Upper lobe of left lung (tissue), 6 donors: ENCODE measurements at regions not wholly inside any gene's neighbourhood (a gene's known extent, or its start where the extent isn't known, plus 50 kb on each side); places are given as distances from the start of the nearest gene placed in this dataset.

Experiments
- ATAC-seq, 2 donors: fragments of 200-7000 bp; cut with Tn5 transposase; one replicate each; pipeline ENCODE4 v1.9.1; 2022; ENCODE audit warnings: mild to moderate bottlenecking in 2 of 2, moderate library complexity in 2 of 2; ENCODE audit not compliant: low FRiP score in 2 of 2
- DNase-seq, 2 donors: peaks; one replicate each; pipeline ENCODE4 v3.0.0-alpha.2; 2019 to 2020
- H3K27ac ChIP-seq, 4 donors: fragments of 200-600 bp; sonication (generic); one replicate each; pipeline ENCODE4 v1.5.1; 2016 to 2019
- H3K27me3 ChIP-seq, 4 donors: fragments of 200-600 bp; sonication (generic); one replicate each; pipeline ENCODE4 v1.5.1; 2017 to 2019
- H3K36me3 ChIP-seq, 4 donors: fragments of 200-600 bp; sonication (generic); one replicate each; pipeline ENCODE4 v1.5.1; 2016 to 2019
- H3K4me1 ChIP-seq, 4 donors: fragments of 200-600 bp; sonication (generic); one replicate each; pipeline ENCODE4 v1.5.1; 2018 to 2019
- H3K4me3 ChIP-seq, 4 donors: fragments of 200-600 bp; sonication (generic); one replicate each; pipeline ENCODE4 v1.5.1; 2017 to 2019; ENCODE audit warnings: mild to moderate bottlenecking in 2 of 4, moderate library complexity in 1 of 4
- H3K9me3 ChIP-seq, 4 donors: fragments of 200-600 bp; sonication (generic); one replicate each; pipeline ENCODE4 v1.5.1; 2018 to 2019
- CTCF ChIP-seq, 6 experiments: fragments of 450-650 bp in 4 of 6; fragments of 200-600 bp in 2 of 6; sonication (generic) in 2 of 6; IDR thresholded peaks; one replicate each; pipeline ENCODE4 v1.5.1; 2016 to 2019; ENCODE audit warnings: antibody characterized with exemption in 6 of 6
- EP300 ChIP-seq, 4 donors: sonication (generic); formaldehyde crosslinking; IDR thresholded peaks; one replicate each; pipeline ENCODE4 v1.5.1; 2017; ENCODE audit warnings: antibody characterized with exemption in 4 of 4, control low read depth in 2 of 4
- POLR2A ChIP-seq, 4 donors: fragments of 450-650 bp; IDR thresholded peaks; one replicate each; pipeline ENCODE4 v1.5.1; 2016 to 2017; ENCODE audit warnings: antibody characterized with exemption in 4 of 4, mild to moderate bottlenecking in 2 of 4
- POLR2AphosphoS5 ChIP-seq, 2 donors: sonication (generic); formaldehyde crosslinking; IDR thresholded peaks; one replicate each; pipeline ENCODE4 v1.5.1; 2017; ENCODE audit warnings: antibody characterized with exemption in 2 of 2
- WGBS, 2 donors: methylation state at CpG; one replicate each; pipeline ENCODE4 v1.1.5; 2017 to 2018; 5-methylcytosine and 5-hydroxymethylcytosine counted together
- donor health status: DM: no; HTN: no; CAD: no; lungs with moderate emphysema.
- donor health status: DM: no; HTN: yes; CAD: no; lungs with severe emphysema.

- no peaks in the 10 kb centered on the region for H3K9me3 ChIP-seq
- H3K4me1 ChIP-seq, result no peaks in the 10 kb centered on the region
- no peaks in the 10 kb centered on the region for H3K27me3 ChIP-seq
- no peak overlapping the region for H3K4me3 ChIP-seq
- no peak for TF ChIP-seq EP300 (IDR thresholded peaks at IDR 0.05)
- no peak for TF ChIP-seq POLR2AphosphoS5 (IDR thresholded peaks at IDR 0.05)
- TF ChIP-seq CTCF (IDR thresholded peaks at IDR 0.05), result no peak
- TF ChIP-seq POLR2A (IDR thresholded peaks at IDR 0.05), result no peak
- H3K36me3 ChIP-seq, result no peaks in the 10 kb centered on the region
- DNase-seq (no peak), ATAC-seq (no peak)
- no peak overlapping the region for H3K27ac ChIP-seq
- 53 to 55% methylated on average over 5 of the region's 5 CpGs for WGBS, 2 donors
These were observed 197.8 kb upstream of the PIRT start for GRCh38 chr17:11035681-11036080.

DNA sequence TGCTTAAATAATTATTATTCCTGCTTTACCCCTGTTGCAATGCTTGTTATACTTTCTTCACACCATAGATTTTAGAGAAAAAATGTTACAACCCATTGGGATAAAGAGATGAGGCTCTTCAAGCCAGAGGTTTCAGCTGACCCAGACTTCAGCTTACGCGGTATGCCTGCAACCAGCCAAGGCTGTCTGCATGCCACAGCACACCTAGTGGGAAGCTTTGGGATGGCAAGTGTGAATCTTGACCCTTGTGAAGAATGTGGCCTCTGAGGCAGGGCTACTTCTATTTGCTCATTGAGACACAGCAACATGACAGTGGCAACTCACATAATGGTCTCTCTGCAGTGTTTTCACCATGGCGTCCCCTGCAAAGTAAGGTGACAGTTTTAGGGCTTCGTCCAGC lies 193.9 kb upstream of the PIRT start:
- Histone ChIP-seq H3K4me1 (no peaks in the 10 kb centered on the region), H3K4me3 (no peak overlapping the region), H3K9me3 (no peaks in the 10 kb centered on the region), H3K27me3 (no peaks in the 10 kb centered on the region), H3K27ac (no peak overlapping the region), H3K36me3 (no peaks in the 10 kb centered on the region)
- DNase-seq (no peak), ATAC-seq (no peak)
- no peak for TF ChIP-seq POLR2A (IDR thresholded peaks at IDR 0.05)
- TF ChIP-seq POLR2AphosphoS5 (IDR thresholded peaks at IDR 0.05), result no peak
- TF ChIP-seq CTCF (IDR thresholded peaks at IDR 0.05), result no peak
- TF ChIP-seq EP300 (IDR thresholded peaks at IDR 0.05), result no peak
- 83 to 90% methylated on average over 4 of the region's 4 CpGs for WGBS, 2 donors

DNA sequence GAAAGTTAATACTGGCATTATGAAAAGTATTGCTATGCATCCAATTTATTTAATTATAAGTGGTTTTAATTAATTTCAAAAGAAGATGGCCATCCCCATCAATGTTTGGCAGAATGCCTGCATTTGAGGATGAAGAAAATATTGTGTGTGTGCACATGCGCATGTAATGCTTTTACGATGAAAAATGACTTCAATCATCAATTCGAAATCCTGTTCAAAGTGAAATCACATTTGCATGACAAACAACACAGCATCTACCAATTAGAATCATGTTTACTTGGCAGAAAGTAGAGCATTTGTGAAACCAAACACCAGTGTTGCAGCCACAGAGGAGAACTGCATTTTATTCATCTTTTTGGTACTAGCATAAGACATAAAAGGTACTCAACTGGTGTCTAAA lies 191.9 kb upstream of the PIRT start:
- no peak for TF ChIP-seq EP300 (IDR thresholded peaks at IDR 0.05)
- TF ChIP-seq CTCF (IDR thresholded peaks at IDR 0.05), result no peak
- H3K36me3 ChIP-seq, result no peaks in the 10 kb centered on the region
- no peaks in the 10 kb centered on the region for H3K4me1 ChIP-seq
- DNase-seq (no peak), ATAC-seq (no peak)
- WGBS, 2 donors, result 82 to 88% methylated on average over 3 of the region's 3 CpGs
- H3K4me3 ChIP-seq, result no peak overlapping the region
- no peaks in the 10 kb centered on the region for H3K27me3 ChIP-seq
- no peak overlapping the region for H3K27ac ChIP-seq
- H3K9me3 ChIP-seq, result no peaks in the 10 kb centered on the region

DNA sequence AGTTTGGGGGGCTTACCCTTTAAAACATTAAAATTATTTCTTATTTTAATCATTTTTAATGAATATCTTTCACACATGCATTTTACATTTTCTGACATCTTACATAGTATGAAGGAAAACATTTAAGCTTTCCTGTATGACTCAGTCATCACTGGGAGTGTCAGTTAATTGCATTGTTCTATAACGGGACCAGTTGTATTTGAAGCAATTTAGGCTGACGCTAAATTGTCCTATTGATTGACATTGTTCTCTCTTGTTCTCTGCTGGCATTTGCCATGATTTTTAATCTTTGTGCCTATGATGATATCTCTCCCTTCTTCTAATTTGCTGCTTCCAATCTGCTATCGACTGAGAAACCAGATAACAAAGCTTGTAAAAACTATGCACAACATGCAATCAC lies 190.5 kb upstream of the PIRT start:
- Histone ChIP-seq H3K4me3 (no peak overlapping the region), H3K27ac (no peak overlapping the region), H3K9me3 (no peaks in the 10 kb centered on the region), H3K4me1 (no peaks in the 10 kb centered on the region), H3K36me3 (no peaks in the 10 kb centered on the region), H3K27me3 (no peaks in the 10 kb centered on the region)
- WGBS, 2 donors, result 80 to 86% methylated on average over 3 of the region's 3 CpGs
- DNase-seq (no peak), ATAC-seq (no peak)
- no peak for TF ChIP-seq POLR2AphosphoS5 (IDR thresholded peaks at IDR 0.05)

DNA sequence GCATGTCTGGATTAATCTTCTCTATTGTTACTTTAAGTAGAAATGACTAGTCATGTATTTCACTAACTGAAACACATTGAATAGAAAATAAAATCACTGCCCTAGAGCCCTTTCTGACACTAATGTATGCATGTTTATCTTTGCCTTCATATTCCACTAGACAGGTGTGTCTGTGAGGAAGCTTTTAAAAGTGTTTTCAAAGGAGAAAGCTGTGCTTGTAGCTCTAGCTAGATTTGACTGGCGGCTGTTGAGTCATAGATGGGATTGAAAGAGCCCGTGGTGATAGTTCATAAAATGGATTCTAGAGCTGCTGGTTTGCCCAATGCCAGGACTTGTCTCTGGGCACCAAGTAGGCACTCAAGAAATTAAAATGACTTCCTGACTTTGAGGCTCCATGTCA lies 189.0 kb upstream of the PIRT start:
- Histone ChIP-seq H3K4me3 (no peak overlapping the region), H3K4me1 (no peaks in the 10 kb centered on the region), H3K9me3 (no peaks in the 10 kb centered on the region), H3K27ac (no peak overlapping the region), H3K36me3 (no peaks in the 10 kb centered on the region), H3K27me3 (no peaks in the 10 kb centered on the region)
- DNase-seq, result no peak
- TF ChIP-seq CTCF (IDR thresholded peaks at IDR 0.05) (no peak), POLR2AphosphoS5 (IDR thresholded peaks at IDR 0.05) (no peak), POLR2A (IDR thresholded peaks at IDR 0.05) (no peak), EP300 (IDR thresholded peaks at IDR 0.05) (no peak)
- no peak for ATAC-seq
- 87 to 98% methylated on average over 2 of the region's 2 CpGs for WGBS, 2 donors
